ENCODE measurements at regions not wholly inside any gene's neighbourhood (a gene's known extent, or its start where the extent isn't known, plus 50 kb on each side); places are given as distances from the start of the nearest gene placed in this dataset.

DNA sequence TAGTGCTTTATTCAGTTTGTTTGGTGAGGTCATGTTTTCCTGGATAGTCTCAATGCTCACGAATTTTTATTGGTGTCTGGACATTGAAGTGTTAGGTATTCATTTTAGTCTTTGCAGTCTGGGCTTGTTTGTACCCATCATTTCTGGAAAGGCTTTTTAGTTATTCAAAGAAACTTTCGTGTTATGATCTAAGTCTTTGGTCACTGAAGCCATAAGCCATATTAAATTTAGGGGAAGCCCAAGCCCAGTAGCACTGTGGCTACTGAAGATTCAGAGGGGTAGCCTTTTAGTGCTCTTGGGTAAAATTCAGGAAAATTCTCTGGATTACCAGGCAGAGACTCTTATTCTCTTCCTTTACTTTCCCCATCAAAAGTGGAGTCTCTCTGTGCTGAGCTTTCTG, 56.2 kb upstream of the PEX5L start:
- TF ChIP-seq, protein P1, sequence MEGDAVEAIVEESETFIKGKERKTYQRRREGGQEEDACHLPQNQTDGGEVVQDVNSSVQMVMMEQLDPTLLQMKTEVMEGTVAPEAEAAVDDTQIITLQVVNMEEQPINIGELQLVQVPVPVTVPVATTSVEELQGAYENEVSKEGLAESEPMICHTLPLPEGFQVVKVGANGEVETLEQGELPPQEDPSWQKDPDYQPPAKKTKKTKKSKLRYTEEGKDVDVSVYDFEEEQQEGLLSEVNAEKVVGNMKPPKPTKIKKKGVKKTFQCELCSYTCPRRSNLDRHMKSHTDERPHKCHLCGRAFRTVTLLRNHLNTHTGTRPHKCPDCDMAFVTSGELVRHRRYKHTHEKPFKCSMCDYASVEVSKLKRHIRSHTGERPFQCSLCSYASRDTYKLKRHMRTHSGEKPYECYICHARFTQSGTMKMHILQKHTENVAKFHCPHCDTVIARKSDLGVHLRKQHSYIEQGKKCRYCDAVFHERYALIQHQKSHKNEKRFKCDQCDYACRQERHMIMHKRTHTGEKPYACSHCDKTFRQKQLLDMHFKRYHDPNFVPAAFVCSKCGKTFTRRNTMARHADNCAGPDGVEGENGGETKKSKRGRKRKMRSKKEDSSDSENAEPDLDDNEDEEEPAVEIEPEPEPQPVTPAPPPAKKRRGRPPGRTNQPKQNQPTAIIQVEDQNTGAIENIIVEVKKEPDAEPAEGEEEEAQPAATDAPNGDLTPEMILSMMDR (IDR thresholded peaks at IDR 0.05; ENCODE audit: low read length, missing control alignments) = no peak
- no peak for DNase-seq (ENCODE audit: low read depth)
- H3K4me3 ChIP-seq (replicated peaks; ENCODE audit: low read depth, low read length) = no peak overlapping the region

DNA sequence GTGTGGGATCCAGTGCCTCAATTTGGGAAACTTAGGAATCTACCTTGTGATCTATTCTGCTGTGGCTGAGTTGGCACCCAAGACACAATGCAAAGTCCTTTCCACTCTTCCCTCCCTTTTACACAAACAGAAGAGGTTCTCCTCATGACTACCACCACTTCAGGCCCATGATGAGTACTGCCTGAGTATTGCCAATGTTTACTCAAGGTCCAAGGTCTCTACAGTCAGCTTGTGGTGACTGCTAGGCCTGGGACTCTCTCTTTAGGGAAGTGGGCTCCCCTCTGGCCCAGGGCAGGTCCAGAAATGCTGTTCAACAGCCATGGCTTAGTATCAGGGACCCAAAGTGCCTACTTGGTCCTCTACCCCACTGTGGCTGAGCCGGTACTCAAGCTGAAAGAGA, 56.8 kb upstream of the PEX5L start:
- no peak overlapping the region for H3K4me3 ChIP-seq (replicated peaks; ENCODE audit: low read depth, low read length)
- DNase-seq (ENCODE audit: low read depth) = no peak
- TF ChIP-seq, protein P1 (IDR thresholded peaks at IDR 0.05; ENCODE audit: low read length, missing control alignments) = no peak

DNA sequence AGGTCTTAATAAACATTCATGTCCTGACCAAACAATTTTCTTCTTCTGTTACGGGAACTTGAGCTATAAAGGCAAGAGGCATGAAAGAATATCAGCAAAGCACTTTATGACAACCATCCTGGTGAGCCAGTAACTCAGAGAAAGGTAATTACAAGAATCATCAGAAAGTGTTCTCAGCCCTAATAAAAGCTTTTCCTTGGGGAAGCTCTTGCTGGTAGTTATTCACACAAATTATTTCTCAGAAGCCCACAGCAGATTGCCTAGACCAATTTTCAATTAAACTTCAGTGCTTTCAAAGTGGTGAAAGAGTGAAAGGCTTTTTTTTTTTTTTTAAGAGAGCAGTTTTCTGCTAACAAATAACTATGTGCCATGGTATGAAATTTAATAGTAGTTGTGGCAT, 60.9 kb upstream of the PEX5L start:
- H3K4me3 ChIP-seq (replicated peaks; ENCODE audit: low read depth, low read length) = no peak overlapping the region
- no peak for DNase-seq (ENCODE audit: low read depth)
- TF ChIP-seq, protein P1 (IDR thresholded peaks at IDR 0.05; ENCODE audit: low read length, missing control alignments) = no peak

DNA sequence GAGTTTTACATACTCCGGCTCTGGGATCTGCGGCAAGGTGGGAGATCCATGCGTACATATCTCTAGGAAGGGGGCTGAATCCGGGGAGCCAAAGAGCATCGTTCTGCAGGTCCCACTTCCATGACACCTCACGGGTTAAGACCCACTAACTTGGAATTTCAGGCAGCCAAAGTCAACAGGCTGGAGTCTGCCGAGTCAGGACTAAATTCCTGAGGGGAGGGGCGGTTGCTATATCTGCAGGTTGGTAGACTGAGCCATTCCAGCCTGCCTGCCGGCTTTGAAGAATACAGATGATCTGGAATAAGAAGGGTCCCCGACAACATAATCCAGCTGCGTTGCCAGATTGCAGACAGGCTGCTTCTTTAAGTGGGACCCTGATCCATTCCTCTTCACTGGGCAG, 65.4 kb upstream of the PEX5L start:
- no peak for DNase-seq (ENCODE audit: low read depth)
- no peak overlapping the region for H3K4me3 ChIP-seq (replicated peaks; ENCODE audit: low read depth, low read length)
- TF ChIP-seq, protein P1 (IDR thresholded peaks at IDR 0.05; ENCODE audit: low read length, missing control alignments) = no peak

DNA sequence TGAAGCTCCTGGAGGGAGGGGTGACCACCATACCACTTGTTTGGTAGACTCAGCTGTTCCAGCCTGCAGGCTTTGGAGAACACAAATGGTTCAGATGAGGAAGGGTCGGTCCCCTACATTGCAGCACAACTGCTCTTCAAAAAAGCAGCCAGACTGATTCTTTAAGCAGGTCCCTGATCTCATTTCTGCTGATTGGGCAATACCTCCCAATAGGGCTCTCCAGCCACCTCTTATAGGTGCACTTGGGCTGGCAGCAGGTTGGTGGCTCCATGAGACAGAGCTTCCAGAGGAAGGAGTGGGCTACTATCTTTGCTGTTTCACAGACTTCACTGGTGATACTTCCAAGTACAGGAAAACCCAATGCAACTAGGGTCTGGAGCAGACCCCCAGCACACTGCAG, 65.9 kb upstream of the PEX5L start:
- no peak overlapping the region for H3K4me3 ChIP-seq (replicated peaks; ENCODE audit: low read depth, low read length)
- TF ChIP-seq, protein P1 (IDR thresholded peaks at IDR 0.05; ENCODE audit: low read length, missing control alignments) = no peak
- DNase-seq (ENCODE audit: low read depth) = no peak

DNA sequence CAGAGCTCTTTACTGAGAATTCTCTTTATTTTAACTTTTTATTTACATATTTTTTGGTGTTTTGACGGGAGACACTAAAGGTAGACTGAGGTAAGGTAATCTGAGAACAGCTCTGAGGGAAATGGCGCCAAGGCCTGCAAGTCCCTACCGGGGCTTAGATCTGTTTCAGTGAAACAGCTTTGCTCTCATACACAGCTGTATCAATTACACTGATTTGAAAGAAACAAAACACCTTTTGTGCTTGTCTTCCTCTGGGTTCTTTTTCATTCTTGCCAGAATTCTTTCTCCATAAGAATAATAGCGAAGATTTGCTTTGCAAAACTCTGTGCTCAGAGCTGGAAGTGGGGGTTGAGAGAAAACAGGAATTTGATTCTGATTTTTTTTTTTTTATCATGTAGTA, 79.5 kb upstream of the PEX5L start:
- TF ChIP-seq, protein P1 (IDR thresholded peaks at IDR 0.05; ENCODE audit: low read length, missing control alignments) = no peak
- no peak for DNase-seq (ENCODE audit: low read depth)
- H3K4me3 ChIP-seq (replicated peaks; ENCODE audit: low read depth, low read length) = no peak overlapping the region

DNA sequence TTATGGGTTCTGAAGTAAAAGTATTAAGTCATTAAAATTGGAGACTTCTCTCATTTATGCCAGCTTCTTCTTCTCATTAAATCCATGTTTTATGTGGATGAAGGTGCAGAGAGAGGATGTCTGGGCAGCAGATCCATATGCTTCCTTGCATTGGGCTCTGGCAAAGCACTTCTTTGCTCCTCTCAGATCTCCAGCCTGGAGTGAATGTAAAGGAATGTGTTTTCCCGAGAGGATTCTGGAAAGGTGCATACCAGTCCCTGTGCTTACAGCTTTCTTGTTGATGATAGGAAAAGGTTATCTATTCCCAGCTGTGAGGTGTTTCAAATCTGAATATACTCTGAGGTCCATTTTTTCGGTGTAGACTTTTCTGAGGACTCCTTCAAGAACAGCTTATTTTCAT, 79.9 kb upstream of the PEX5L start:
- TF ChIP-seq, protein P1 (IDR thresholded peaks at IDR 0.05; ENCODE audit: low read length, missing control alignments) = no peak
- no peak overlapping the region for H3K4me3 ChIP-seq (replicated peaks; ENCODE audit: low read depth, low read length)
- DNase-seq (ENCODE audit: low read depth) = no peak
